ENCODE measurements at regions not wholly inside any gene's neighbourhood (a gene's known extent, or its start where the extent isn't known, plus 50 kb on each side); places are given as distances from the start of the nearest gene placed in this dataset.
A peak's percentile ranks its signal among the peaks of the same experiment; 100 is the strongest.

- no peak for DNase-seq
Observed at GRCh38 chr2:104708967-104709366, 144.9 kb upstream of the POU3F3 start.

- DNase-seq: no peak
Observed at GRCh38 chr2:104716061-104716460, 137.9 kb upstream of the POU3F3 start.

GRCh38 chr2:104733226-104733943 lies 120.5 kb upstream of the POU3F3 start:
- DNase-seq: no peak

- DNase-seq: no peak
Observed at GRCh38 chr2:104734937-104735586, 118.9 kb upstream of the POU3F3 start.

- DNase-seq: no peak
Observed at GRCh38 chr2:104736026-104736425, 117.9 kb upstream of the POU3F3 start.

GRCh38 chr2:104741860-104742259 lies 112.1 kb upstream of the POU3F3 start:
- DNase-seq: no peak

- no peak for DNase-seq
Observed at GRCh38 chr2:104744537-104744936, 109.4 kb upstream of the POU3F3 start.

- DNase-seq: no peak
Observed at GRCh38 chr2:104745846-104746245, 108.1 kb upstream of the POU3F3 start.

- no peak for DNase-seq
Observed at GRCh38 chr2:104746299-104746698, 107.6 kb upstream of the POU3F3 start.

- DNase-seq: no peak
Observed at GRCh38 chr2:104746858-104747257, 107.1 kb upstream of the POU3F3 start.

GRCh38 chr2:104749856-104750460 lies 104.0 kb upstream of the POU3F3 start:
- DNase-seq: peak in 1 of 14 donors; percentile 46

- DNase-seq: no peak
Observed at GRCh38 chr2:104752504-104752903, 101.4 kb upstream of the POU3F3 start.

- peak in 11 of 14 donors; percentile 27 to 80 (median 62) for DNase-seq
Observed at GRCh38 chr2:104755026-104755878, 98.7 kb upstream of the POU3F3 start.

- peak in 1 of 14 donors; percentile 39 for DNase-seq
Observed at GRCh38 chr2:104756118-104756517, 97.8 kb upstream of the POU3F3 start.

GRCh38 chr2:104757056-104757455 lies 96.9 kb upstream of the POU3F3 start:
- DNase-seq: no peak

- peak in 3 of 14 donors; percentile 13 to 49 (median 24) for DNase-seq
Observed at GRCh38 chr2:104758199-104758620, 95.7 kb upstream of the POU3F3 start.

- no peak for DNase-seq
Observed at GRCh38 chr2:104762031-104762430, 91.9 kb upstream of the POU3F3 start.

GRCh38 chr2:104766683-104767082 lies 87.2 kb upstream of the POU3F3 start:
- no peak for DNase-seq

GRCh38 chr2:104768694-104769093 lies 85.2 kb upstream of the POU3F3 start:
- DNase-seq: no peak

- DNase-seq: no peak
Observed at GRCh38 chr2:104769096-104769495, 84.8 kb upstream of the POU3F3 start.

- no peak for DNase-seq
Observed at GRCh38 chr2:104772996-104773395, 80.9 kb upstream of the POU3F3 start.

- DNase-seq: no peak
Observed at GRCh38 chr2:104774631-104775030, 79.3 kb upstream of the POU3F3 start.

- no peak for DNase-seq
Observed at GRCh38 chr2:104777721-104778120, 76.2 kb upstream of the POU3F3 start.

Data from C1 segment of cervical spinal cord (tissue), 14 donors.